ENCODE measurements at regions not wholly inside any gene's neighbourhood (a gene's known extent, or its start where the extent isn't known, plus 50 kb on each side); places are given as distances from the start of the nearest gene placed in this dataset.

GRCh38 chr11:33646168-33646567 lies 54.5 kb downstream of the C11orf91 start:
- TF ChIP-seq POLR2AphosphoS5 (IDR thresholded peaks at IDR 0.05) (no peak), CTCF (IDR thresholded peaks at IDR 0.05 in 8 of 11, conservative IDR thresholded peaks at IDR 0.05 in 3 of 11) (no peak), POLR2A (IDR thresholded peaks at IDR 0.05) (no peak)

Data from spleen (tissue), 7 donors.